H54 (cell line): ENCODE measurements at regions not wholly inside any gene's neighbourhood (a gene's known extent, or its start where the extent isn't known, plus 50 kb on each side); places are given as distances from the start of the nearest gene placed in this dataset.

Experiments
- DNase-seq: peaks from one replicate; pipeline ENCODE4 v3.0.0; 2011; ENCODE audit warnings: low spot score, mixed read lengths; ENCODE audit not compliant: insufficient read length
- FAIRE-seq: peaks from 3 replicates; lab custom pipeline; 2011; peaks lifted over from hg19 to GRCh38; lab: Jason Lieb, UNC
- POLR2A ChIP-seq: IDR thresholded peaks from 2 replicates; pipeline ENCODE4 v1.6.1; 2011; ENCODE audit warnings: low read depth, mild to moderate bottlenecking, low read length

- TF ChIP-seq POLR2A = no peak
- DNase-seq = no peak
- no peak for FAIRE-seq
Observed at GRCh38 chr5:143947313-143947712, 135.4 kb downstream of the HMHB1 start.

GRCh38 chr5:143952809-143953208, 140.8 kb downstream of the HMHB1 start:
- no peak for DNase-seq
- FAIRE-seq = no peak
- no peak for TF ChIP-seq POLR2A

- DNase-seq (no peak), FAIRE-seq (no peak)
- TF ChIP-seq POLR2A = no peak
Observed at GRCh38 chr5:143953851-143954250, 141.9 kb downstream of the HMHB1 start.

- DNase-seq (no peak), FAIRE-seq (peak; percentile 72)
- no peak for TF ChIP-seq POLR2A
Observed at GRCh38 chr5:143955141-143955540, 143.2 kb downstream of the HMHB1 start.

- TF ChIP-seq POLR2A = no peak
- DNase-seq = no peak
- FAIRE-seq = no peak
Observed at GRCh38 chr5:143957455-143957854, 145.5 kb downstream of the HMHB1 start.

- FAIRE-seq (no peak), DNase-seq (no peak)
- TF ChIP-seq POLR2A = no peak
Observed at GRCh38 chr5:143962201-143962600, 150.2 kb downstream of the HMHB1 start.

GRCh38 chr5:143964919-143965318, 153.0 kb downstream of the HMHB1 start:
- no peak for TF ChIP-seq POLR2A
- FAIRE-seq = peak; percentile 30
- DNase-seq = no peak

- no peak for FAIRE-seq
- DNase-seq = no peak
- no peak for TF ChIP-seq POLR2A
Observed at GRCh38 chr5:143966280-143966679, 154.3 kb downstream of the HMHB1 start.

- TF ChIP-seq POLR2A = no peak
- DNase-seq (no peak), FAIRE-seq (peak; percentile 89)
Observed at GRCh38 chr5:143968071-143968878, 156.3 kb downstream of the HMHB1 start.

- no peak for DNase-seq
- TF ChIP-seq POLR2A = no peak
- no peak for FAIRE-seq
Observed at GRCh38 chr5:143970159-143970558, 158.2 kb downstream of the HMHB1 start.

GRCh38 chr5:143972068-143972467, 160.1 kb downstream of the HMHB1 start:
- no peak for DNase-seq
- TF ChIP-seq POLR2A = no peak

GRCh38 chr5:143976055-143976454, 164.1 kb downstream of the HMHB1 start:
- no peak for DNase-seq
- FAIRE-seq = peak; percentile 58
- no peak for TF ChIP-seq POLR2A

More at GRCh38 chr5:143972068-143972467, 160.1 kb downstream of the HMHB1 start:
- FAIRE-seq = no peak

- FAIRE-seq (peak; percentile 84), DNase-seq (no peak)
- no peak for TF ChIP-seq POLR2A
Observed at GRCh38 chr5:143977891-143978461, 166.0 kb downstream of the HMHB1 start.

- TF ChIP-seq POLR2A = no peak
- no peak for DNase-seq
- FAIRE-seq = peak; percentile 80
Observed at GRCh38 chr5:143979044-143979690, 167.2 kb downstream of the HMHB1 start.
